ENCODE measurements at regions not wholly inside any gene's neighbourhood (a gene's known extent, or its start where the extent isn't known, plus 50 kb on each side); places are given as distances from the start of the nearest gene placed in this dataset.

- TF ChIP-seq, protein P1, sequence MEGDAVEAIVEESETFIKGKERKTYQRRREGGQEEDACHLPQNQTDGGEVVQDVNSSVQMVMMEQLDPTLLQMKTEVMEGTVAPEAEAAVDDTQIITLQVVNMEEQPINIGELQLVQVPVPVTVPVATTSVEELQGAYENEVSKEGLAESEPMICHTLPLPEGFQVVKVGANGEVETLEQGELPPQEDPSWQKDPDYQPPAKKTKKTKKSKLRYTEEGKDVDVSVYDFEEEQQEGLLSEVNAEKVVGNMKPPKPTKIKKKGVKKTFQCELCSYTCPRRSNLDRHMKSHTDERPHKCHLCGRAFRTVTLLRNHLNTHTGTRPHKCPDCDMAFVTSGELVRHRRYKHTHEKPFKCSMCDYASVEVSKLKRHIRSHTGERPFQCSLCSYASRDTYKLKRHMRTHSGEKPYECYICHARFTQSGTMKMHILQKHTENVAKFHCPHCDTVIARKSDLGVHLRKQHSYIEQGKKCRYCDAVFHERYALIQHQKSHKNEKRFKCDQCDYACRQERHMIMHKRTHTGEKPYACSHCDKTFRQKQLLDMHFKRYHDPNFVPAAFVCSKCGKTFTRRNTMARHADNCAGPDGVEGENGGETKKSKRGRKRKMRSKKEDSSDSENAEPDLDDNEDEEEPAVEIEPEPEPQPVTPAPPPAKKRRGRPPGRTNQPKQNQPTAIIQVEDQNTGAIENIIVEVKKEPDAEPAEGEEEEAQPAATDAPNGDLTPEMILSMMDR (IDR thresholded peaks at IDR 0.05; ENCODE audit: poor library complexity), result no peak
- TF ChIP-seq EZH2phosphoT487 (IDR thresholded peaks at IDR 0.05; ENCODE audit: low read depth, severe bottlenecking, unreplicated experiment) (no peak), EZH2 (IDR thresholded peaks at IDR 0.05; ENCODE audit: borderline replicate concordance) (no peak)
These were observed 407.6 kb downstream of the TLL1 start for GRCh38 chr4:166280642-166281041.
